Jurkat, Clone E6-1 (cell line): ENCODE measurements at regions not wholly inside any gene's neighbourhood (a gene's known extent, or its start where the extent isn't known, plus 50 kb on each side); places are given as distances from the start of the nearest gene placed in this dataset.

ENCODE experiments used
- DNase-seq: peaks from one replicate; pipeline ENCODE4 v3.0.0-alpha.2; 2011; ENCODE audit warnings: low read depth, low spot score
- H3K4me3 ChIP-seq: 2 replicates; pipeline ENCODE4 v1.5.1; 2011; ENCODE audit warnings: mild to moderate bottlenecking, low read length, control low read depth, moderate library complexity

- no peak for DNase-seq
- H3K4me3 ChIP-seq: no peak overlapping the region
Observed at GRCh38 chr1:79375352-79375751, 368.8 kb upstream of the ADGRL4 start.

GRCh38 chr1:79374397-79374796 is 367.9 kb upstream of the ADGRL4 start:
- no peak overlapping the region for H3K4me3 ChIP-seq
- DNase-seq: no peak

GRCh38 chr1:79373481-79374125 is 367.1 kb upstream of the ADGRL4 start:
- DNase-seq: no peak
- H3K4me3 ChIP-seq: no peak overlapping the region

GRCh38 chr1:79371802-79372201 is 365.3 kb upstream of the ADGRL4 start:
- no peak for DNase-seq
- no peak overlapping the region for H3K4me3 ChIP-seq

- no peak overlapping the region for H3K4me3 ChIP-seq
- DNase-seq: no peak
Observed at GRCh38 chr1:79369091-79369490, 362.6 kb upstream of the ADGRL4 start.

GRCh38 chr1:79364896-79365295 is 358.4 kb upstream of the ADGRL4 start:
- DNase-seq: no peak
- no peak overlapping the region for H3K4me3 ChIP-seq

GRCh38 chr1:79363430-79363829 is 356.9 kb upstream of the ADGRL4 start:
- no peak for DNase-seq
- H3K4me3 ChIP-seq: no peak overlapping the region

- no peak for DNase-seq
Observed at GRCh38 chr1:79362470-79362869, 355.9 kb upstream of the ADGRL4 start.

GRCh38 chr1:79355090-79355489 is 348.6 kb upstream of the ADGRL4 start:
- DNase-seq: no peak
- H3K4me3 ChIP-seq: no peak overlapping the region

More at GRCh38 chr1:79362470-79362869, 355.9 kb upstream of the ADGRL4 start:
- no peak overlapping the region for H3K4me3 ChIP-seq

GRCh38 chr1:79353224-79353623 is 346.7 kb upstream of the ADGRL4 start:
- DNase-seq: peak; percentile 15
- no peak overlapping the region for H3K4me3 ChIP-seq

- H3K4me3 ChIP-seq: no peak overlapping the region
- no peak for DNase-seq
Observed at GRCh38 chr1:79326875-79327274, 320.3 kb upstream of the ADGRL4 start.

GRCh38 chr1:79325705-79326104 is 319.2 kb upstream of the ADGRL4 start:
- no peak for DNase-seq
- H3K4me3 ChIP-seq: no peak overlapping the region

GRCh38 chr1:79325126-79325525 is 318.6 kb upstream of the ADGRL4 start:
- DNase-seq: no peak
- H3K4me3 ChIP-seq: no peak overlapping the region

- H3K4me3 ChIP-seq: no peak overlapping the region
- no peak for DNase-seq
Observed at GRCh38 chr1:79323239-79324025, 316.9 kb upstream of the ADGRL4 start.

- no peak for DNase-seq
- H3K4me3 ChIP-seq: no peak overlapping the region
Observed at GRCh38 chr1:79322511-79323027, 316.0 kb upstream of the ADGRL4 start.

- no peak for DNase-seq
- no peak overlapping the region for H3K4me3 ChIP-seq
Observed at GRCh38 chr1:79312438-79312837, 305.9 kb upstream of the ADGRL4 start.

- H3K4me3 ChIP-seq: no peak overlapping the region
- DNase-seq: no peak
Observed at GRCh38 chr1:79310609-79311008, 304.1 kb upstream of the ADGRL4 start.

- no peak overlapping the region for H3K4me3 ChIP-seq
- DNase-seq: no peak
Observed at GRCh38 chr1:79304131-79304530, 297.6 kb upstream of the ADGRL4 start.

- H3K4me3 ChIP-seq: no peak overlapping the region
- no peak for DNase-seq
Observed at GRCh38 chr1:79303040-79303439, 296.5 kb upstream of the ADGRL4 start.

- no peak overlapping the region for H3K4me3 ChIP-seq
- no peak for DNase-seq
Observed at GRCh38 chr1:79302380-79302930, 295.9 kb upstream of the ADGRL4 start.
